IPS-NIHi7 (cell line): ENCODE measurements at regions not wholly inside any gene's neighbourhood (a gene's known extent, or its start where the extent isn't known, plus 50 kb on each side); places are given as distances from the start of the nearest gene placed in this dataset.

Experiments
- DNase-seq: peaks from one replicate; pipeline ENCODE4 v3.0.0; 2012; ENCODE audit warnings: mixed read lengths; ENCODE audit errors: extremely low spot score

- DNase-seq, result no peak
Observed at GRCh38 chr10:110355141-110355831, 50.6 kb upstream of the SMNDC1 start.

DNA sequence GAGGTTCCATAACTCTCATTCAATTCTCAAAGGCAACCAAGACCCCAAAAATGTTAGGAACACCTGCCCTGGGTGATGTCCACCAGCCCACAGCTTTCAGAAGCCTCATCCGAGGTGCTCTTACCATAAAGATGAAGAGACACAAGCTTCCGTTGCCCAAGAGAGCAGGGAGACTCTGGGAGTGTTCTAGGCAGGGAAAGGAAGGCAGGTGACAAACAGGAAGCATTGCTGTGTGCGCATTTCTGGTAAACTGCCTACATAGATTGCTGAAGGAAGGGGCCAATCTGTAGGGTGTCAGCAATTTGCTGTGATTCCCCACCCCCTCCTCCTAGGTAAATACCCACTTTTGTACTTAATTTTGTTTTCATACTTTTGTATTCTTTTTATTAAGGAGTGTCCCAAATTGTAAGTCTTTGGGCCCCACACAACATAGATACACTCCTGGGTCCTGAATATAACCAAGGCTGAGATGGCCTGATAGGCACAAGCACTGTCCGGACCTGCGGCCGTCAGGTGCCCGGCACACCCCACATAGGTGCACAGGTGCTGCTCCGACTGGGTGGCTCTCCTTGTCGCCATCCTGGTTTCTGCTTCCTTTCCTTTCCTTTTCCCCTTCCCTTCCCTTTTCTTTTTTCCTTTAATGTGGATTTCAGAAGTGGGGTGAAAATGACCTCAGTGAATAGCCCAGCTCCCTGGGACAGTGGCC, 51.4 kb upstream of the SMNDC1 start:
- DNase-seq, result no peak

DNA sequence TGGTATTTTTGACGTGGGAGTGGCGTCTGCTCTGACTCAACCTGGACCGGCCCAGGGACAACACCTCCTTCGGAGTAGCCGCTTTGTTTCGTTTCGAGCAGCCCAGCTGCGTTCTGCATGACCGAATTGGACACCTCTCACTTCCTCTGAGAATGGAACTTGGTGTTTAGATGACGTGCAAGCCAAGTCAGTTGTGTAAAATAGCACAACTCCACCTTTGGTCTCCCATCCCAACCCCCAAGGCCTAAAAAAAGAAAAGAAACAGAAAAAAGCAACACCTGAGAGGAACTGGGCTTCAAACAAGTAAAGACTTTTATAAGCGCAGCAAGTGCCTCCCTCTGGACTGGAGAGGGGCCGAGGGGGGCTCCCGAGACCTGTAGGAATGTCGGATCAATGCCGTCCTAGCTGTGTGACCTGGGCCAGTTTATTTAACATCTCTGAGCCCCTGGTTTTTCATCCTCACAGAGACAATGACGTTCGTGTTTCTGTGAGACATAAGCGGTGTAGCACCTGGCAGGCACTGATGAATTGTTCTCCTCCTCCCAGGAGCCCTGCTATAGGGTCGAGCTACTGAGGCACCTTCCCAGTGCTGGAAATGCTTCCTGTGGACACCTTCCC, 52.0 kb upstream of the SMNDC1 start:
- no peak for DNase-seq

DNA sequence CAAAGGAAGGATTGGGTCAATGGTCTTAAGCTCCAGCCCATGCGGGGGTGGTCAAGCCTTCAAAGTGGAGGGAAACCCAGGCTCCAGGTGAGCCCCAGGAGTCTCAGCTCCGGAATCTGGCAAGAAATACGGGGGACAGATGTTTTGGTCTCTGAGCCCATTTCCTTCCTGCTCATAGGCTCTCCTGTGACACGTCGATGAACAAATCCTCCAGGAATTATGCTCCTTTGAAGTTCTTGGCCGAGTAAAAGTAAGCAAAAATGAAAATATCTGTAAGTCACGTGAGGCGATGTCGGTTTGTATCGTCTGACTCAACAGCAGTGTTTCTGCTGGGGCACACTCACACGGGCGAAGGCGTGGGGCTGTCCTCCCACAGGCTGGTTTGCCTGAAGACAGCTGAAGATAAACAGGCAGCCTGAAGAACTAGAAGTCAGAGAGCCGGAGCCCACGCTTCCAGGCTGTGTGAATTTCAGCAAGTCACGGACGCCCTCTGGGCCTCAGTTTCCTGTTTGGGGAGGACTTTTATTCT, 52.6 kb upstream of the SMNDC1 start:
- DNase-seq, result no peak

GRCh38 chr10:110357871-110358270, 53.2 kb upstream of the SMNDC1 start:
- no peak for DNase-seq

GRCh38 chr10:110358278-110358677, 53.6 kb upstream of the SMNDC1 start:
- no peak for DNase-seq

DNA sequence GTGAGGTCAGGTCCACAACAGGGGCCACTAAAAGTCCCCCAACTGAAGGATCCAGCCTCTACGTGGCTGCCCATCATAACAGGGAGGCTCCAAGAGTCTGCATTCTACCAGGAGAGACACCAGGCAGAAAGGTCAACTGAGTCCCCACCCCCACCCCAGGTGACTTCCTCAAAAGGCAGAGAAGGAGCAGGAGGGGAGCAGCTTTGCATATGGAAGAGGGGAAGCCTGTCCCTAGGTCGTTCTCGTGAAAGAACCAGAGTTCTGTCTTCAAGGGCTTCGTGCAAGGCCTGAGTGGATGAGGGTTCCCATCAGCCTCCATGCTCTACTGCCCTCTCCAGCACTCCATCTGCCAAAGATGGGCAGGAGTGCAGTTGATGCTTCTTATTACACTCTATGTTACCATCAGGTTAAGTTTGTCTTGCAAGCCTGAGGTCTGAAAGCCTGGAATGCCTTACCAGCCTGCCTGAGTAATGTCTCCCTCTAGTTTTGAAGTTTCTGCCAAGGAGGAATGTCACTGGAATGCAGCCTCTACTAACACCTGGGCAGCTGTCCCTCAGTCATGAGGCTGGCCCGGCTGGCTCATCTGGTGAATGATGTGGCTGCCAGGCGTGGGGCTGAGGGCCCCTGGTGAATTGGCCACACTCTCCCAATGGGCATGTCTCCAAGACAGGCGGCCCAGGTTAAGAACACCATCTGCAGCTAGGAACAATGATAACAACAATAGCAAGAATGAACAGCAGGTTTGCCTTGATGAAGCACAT, 54.3 kb upstream of the SMNDC1 start:
- no peak for DNase-seq

GRCh38 chr10:110360857-110361474, 56.2 kb upstream of the SMNDC1 start:
- DNase-seq, result no peak

- no peak for DNase-seq
Observed at GRCh38 chr10:110361800-110362456, 57.2 kb upstream of the SMNDC1 start.

DNA sequence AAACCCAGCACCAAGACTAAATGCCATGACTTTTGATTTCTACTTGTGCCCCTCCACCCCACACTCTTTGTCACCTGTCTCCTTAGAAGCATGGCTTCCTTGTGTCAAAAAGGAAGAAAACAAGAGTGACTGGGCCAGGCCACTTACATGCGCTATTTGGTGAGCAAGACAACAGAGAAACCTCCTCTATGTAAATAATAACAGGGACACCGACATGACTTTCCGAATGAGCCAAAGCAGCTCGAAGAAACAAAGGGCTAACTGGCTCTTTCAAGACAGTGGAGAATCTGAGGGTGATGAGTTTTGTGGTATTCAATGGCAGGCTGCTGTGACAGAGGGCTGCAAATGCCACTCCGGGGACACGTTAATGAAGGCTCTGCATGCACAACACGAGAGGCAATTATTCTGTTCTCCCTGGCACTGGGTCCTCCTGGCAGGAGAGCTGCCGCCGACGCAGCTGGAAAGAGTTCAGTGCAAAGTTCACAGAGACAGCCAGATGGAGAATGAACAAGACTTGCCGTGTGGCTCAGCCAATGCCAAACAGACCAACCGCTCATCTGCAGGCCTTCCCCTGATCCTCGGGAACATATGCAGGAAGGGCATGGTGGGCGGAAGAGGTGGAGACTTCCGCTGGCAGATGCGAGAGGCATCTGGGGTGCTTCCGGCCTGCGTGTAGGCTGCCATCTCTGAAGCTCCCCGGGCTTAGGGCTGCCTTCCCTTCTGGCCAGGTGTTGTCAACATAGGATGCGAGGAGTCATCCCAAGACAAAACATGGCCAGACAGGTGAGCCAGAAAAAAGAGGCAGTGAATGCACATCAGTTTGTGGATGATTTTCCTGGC, 59.1 kb upstream of the SMNDC1 start:
- no peak for DNase-seq

DNA sequence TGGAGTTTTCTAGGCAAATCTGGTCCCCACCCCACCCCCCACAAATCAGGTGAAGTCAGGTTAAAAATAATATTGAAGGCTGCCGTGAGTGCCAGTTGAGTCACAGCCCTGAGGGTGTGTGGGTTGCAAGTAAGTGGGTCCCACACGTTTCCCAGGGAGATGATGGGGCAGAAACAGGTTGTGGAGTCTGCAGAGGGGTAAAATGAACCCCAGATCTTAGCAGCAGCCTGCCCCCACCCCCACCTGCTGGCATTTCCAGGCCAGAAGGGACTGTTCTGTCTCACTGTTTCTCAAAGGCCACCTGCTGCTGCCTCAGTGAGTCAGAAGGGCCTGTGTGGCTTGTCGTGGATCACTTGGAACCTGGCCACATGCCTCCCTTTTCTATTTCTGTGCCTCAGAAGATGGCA, 59.8 kb upstream of the SMNDC1 start:
- no peak for DNase-seq

GRCh38 chr10:110365356-110366143, 60.8 kb upstream of the SMNDC1 start:
- DNase-seq, result no peak

- no peak for DNase-seq
Observed at GRCh38 chr10:110366635-110367034, 61.9 kb upstream of the SMNDC1 start.

DNA sequence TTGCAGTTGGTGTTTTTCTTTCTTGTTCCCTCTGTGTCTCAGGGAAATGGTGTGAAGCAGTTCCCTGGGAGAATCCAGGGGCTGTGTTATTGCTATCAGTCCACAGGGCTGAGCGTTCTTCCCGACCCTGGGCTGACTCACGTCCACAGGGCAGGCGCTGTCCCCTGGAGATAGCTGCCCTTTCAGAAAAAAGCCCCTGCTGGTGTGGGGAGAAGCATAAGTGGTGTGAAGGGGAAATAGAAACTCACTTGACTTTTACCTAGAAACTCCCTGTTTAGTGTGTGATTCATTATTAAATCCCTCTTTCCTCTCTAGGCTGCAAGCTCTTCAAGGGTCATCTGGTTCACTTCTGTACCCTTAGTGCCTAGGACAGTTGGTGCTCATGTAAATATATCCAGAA, 63.3 kb upstream of the SMNDC1 start:
- DNase-seq, result no peak

DNA sequence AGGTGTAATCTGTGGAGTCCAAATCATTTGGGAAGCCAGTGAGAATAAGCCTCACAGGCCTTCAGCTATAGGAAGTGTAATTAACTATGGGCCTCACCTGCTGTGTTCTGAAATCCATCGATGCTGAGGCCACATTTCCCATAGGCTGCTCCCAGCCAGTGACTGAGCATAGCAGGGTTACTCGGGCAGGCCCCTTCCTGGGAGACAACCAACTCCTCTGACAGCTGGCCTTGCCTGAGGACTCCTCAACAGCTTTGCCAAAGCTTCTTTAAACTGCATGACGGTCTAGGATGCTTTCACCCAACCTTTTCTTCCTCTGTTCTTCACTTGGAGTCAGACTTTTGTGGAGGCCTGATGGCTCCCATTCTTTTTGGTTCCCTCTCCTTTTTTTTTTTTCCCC, 63.8 kb upstream of the SMNDC1 start:
- no peak for DNase-seq

GRCh38 chr10:110370006-110370405, 65.3 kb upstream of the SMNDC1 start:
- no peak for DNase-seq

DNA sequence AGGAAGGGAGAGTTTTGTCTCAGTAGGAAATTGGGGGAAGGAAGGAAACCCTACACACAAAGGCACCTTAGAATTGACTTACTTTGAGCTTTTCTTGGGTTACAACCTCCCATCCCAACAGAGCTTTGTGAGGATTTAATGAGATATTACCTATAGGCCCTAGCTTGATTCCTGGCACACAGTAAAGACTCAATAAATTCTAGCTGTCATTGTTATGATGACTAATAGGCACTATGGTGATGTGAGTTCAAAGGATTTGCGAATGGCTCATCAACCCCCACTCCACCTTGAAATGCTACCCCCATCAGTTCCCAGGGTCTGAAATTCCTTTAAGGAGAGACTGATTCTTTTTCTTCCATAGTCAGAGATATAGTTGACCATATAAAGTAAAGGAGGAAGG, 67.9 kb upstream of the SMNDC1 start:
- DNase-seq, result no peak

DNA sequence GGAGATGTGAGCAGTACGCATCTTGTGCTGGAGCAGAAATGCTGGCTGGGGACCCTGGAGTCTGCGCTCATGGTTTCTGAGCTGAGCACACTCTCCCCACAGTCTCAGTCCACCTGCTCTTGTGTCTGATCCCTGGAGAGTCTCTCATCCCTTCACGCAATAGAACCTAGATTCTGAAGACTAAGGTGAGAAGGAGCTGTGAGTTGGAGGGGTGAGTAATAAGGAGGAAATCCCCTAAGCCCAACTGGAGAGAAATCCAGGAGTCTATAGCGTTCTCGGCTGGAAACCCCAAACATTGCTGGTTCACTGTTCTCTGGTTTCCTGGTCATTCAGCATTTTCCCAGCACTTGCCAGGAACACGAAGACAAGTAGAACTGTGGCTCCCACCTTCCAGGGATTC, 68.3 kb upstream of the SMNDC1 start:
- DNase-seq, result no peak

DNA sequence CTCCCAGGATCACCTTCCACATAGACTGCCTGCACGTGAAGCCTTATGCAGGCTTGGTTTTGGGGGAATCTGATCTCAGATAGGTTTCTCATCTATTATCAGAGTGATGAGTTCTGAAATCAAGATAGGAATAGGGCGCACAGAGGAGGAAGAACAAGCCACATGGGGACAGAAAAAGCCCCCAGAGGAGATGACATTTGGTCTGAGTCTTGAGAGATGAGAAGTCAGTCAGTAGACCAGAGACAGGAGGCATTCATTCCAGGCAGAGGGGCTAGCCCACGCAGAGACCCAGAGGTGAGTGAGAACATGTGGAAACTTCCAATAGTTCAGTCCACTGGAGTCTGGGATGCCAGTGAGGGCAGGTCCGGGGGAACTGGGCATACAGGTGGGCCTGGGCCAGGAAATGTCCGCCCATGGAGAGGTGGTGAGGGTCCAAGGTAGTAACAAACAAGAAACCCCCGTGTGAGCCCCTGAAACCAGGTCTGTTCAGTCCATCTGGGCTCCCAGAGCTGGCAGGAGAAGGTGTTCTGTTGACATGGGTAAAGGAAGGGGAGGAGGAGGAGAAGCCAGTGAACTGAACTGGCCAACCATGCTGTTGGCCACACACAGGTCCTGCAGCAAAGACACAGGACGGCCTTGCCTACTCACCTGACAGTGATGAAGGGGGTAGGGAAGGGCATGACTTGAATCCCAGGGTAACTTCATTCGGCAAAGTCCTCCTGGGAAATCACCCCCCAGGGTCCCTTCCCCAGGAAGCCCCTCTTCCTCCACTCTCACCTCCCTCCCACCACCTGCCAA, 69.3 kb upstream of the SMNDC1 start:
- no peak for DNase-seq
